RKO (cell line): ENCODE measurements at regions not wholly inside any gene's neighbourhood (a gene's known extent, or its start where the extent isn't known, plus 50 kb on each side); places are given as distances from the start of the nearest gene placed in this dataset.
A peak's percentile ranks its signal among the peaks of the same experiment; 100 is the strongest.
"Not testable (repeated sequence)": the region's sequence is repeated elsewhere in the genome, so short reads cannot be mapped to it uniquely, and the experiment has no call there.

Experiments used
- DNase-seq: peaks from one replicate; pipeline ENCODE4 v3.0.0-alpha.2; 2016; ENCODE audit warnings: low spot score

DNA sequence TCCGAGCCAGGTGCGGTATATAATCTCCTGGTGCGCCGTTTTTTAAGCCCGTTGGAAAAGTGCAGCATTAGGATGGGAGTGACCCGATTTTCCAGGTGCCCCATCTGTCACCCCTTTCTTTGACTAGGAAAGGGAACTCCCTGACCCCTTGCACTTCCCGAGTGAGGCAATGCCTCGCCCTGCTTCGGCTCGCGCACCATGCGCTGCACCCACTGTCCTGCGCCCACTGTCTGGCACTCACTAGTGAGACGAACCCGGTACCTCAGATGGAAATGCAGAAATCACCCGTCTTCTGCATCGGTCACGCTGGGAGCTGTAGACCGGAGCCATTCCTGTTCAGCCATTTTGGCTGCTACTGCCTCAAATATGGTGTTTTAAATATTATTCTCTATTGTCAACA lies 198.0 kb downstream of the MEIS1 start:
- not testable (repeated sequence) for DNase-seq

DNA sequence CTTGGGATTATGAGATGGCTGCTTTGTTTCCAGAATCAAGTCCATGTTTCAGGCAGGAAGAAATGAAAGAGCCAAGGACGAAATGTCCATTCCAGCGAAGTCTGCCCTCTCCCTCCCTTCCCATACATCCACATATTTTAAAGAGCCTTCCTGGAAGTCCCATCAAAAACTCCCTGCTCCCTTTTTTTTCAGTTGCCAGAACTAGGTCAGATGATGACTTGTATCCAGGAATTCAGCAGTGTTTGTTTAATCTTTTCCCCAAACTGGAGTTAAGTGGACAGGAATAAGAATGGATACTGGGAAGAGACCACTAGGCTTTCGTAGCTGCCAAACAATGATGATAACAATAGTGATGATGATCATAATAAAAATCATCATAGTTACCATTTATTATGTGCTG lies 198.7 kb downstream of the MEIS1 start:
- no peak for DNase-seq

DNA sequence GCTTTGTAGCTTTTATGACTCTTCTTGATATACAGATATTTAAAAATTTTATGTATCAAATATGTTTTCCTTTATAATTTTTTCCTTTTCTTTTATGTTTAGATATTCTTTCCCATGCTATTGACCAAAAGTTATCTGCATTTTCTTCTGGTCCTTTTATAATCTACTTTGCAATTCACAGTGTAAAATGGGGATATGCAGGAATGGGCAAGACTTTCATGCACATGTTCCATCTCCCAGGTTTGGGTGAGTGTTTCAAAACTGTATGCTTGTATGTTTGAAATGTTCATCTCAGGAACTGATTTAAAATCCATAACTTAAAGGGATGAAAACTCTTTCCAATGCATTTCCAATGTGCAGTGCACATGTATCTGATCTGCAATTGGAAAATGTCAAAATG lies 199.9 kb downstream of the MEIS1 start:
- DNase-seq, result no peak

DNA sequence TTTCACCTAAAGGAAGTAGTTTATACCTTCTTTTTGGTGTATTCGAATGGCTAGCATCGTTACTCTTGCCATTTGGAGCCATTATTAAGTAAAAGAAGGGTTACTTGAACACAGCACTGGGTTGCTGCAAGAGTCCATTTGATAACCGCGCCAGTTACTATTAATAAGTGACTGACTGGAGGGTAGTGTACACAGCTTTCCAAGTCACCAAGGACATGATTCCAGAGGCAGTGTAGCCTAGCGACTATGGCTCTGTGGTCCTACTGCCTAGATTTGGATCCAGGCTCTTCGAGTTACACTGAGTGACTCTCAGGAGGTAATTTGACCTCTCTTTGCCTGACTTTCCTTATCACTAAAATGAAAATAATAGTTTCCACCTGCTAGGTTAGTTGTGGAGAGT lies 206.8 kb downstream of the MEIS1 start:
- DNase-seq, result no peak

DNA sequence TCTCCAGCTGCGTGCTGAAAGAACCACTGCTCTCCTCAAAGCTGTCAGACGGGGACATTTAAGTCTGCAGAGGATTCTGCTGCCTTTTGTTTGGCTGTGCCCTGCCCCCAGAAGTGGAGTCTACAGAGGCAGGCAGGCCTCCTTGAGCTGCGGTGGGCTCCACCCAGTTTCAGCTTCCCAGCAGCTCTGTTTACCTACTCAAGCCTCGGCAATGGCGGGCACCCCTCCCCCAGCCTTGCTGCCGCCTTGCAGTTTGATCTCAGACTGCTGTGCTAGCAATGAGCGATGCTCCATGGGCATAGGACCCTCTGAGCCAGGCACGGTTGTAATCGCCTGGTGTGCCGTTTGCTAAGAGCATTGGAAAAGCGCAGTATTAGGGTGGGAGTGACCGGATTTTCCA lies 213.2 kb downstream of the MEIS1 start:
- not testable (repeated sequence) for DNase-seq

DNA sequence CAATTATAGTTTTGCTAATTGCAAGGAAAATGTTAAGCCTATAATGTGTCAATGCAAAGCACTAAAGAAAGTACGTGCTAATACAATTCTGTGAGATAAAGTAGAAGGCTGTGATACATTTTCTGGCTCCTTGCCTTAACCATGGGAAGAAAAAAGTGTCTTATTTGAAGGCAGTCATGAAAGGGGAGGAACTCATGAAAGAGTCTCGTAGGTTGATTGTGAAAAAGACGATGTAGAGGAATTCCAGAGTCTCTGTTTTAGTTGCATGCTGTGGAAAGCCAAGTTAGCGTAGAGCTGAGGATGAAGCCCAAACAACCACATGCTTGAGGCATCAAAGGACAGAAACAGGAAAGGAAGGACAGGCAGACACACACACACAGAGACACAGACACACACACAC lies 214.1 kb downstream of the MEIS1 start:
- DNase-seq, result no peak

DNA sequence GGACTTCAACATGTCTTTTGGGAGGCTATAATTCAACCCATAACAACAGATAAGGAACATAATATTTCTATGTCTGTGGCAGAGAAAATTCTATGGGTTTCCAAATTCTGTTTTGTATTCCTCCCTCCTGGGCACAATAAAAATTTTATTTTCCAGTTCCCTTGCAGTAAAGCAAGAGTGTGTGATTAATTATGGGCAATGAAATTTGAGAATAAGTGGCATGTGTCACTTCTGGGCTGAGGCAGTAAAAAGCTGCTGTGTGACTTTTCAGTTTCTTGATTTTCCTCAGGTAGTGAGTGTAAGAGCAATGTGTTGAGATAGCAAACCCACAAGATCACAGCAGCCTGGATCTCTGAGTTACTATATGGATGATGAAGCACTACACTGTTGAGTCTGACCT lies 216.4 kb downstream of the MEIS1 start:
- DNase-seq, result no peak

DNA sequence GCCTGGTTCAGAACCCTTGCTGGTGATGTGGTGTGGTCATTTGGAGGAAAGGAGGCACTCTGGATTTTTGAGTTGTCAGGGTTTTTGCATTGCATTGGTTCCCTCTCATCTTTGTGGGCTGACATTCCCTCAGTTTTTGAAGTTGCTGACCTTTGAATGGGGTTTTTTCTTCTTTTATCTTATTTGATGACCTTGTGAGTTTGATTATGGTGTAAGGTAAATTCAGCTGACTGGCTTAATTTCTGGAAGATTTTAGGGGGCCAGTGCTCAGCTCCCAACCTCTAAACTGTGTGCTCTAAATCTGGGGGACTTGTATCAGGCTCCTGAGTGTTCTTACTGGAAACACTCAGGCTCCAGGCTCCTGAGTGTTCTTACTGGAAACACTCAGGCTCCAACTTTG lies 225.9 kb downstream of the MEIS1 start:
- DNase-seq, result no peak

DNA sequence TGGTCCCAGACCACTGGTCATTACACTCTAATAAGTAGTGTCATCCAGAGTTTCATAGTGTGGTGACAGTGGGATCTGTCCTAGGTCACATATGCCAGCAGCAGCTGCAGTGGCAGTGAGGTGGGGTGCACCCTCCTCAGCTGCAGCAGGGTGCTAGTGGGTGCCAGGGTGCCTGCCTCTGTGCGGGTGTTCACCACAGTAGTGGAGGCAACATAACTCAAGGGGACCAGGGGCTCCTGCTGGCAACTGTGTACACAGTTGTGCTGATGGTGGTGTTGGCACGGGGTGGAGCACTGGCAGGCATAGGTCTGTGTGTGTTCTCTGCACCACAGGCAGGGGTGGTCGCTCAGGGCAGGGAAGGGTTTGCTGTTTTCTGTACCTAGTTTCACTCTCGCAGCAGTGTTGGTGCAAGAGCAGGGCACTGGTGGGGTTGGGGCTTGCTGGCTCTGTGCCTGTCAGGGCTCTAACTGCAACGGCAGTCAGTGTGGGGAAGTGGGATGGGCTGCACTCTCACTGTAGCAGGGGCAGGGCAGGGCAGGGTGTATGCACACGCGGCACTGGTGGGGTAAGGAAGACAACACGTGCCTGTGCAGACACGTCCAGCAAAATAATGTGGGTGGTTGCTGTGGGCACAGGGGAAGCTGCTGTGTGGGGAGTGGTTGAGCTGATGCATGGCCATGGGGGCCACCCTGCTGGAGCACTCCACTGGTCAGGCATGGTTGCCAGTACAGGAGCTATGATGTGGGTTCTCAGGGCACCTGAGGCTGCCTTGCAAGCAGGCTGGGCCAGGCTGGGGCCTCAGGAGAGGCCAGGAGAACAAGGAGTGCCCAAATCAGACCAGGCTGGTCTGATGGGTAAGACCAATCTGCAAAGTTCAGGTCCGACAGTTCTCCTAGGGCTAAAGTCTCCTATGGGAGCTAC lies 226.6 kb downstream of the MEIS1 start:
- no peak for DNase-seq

DNA sequence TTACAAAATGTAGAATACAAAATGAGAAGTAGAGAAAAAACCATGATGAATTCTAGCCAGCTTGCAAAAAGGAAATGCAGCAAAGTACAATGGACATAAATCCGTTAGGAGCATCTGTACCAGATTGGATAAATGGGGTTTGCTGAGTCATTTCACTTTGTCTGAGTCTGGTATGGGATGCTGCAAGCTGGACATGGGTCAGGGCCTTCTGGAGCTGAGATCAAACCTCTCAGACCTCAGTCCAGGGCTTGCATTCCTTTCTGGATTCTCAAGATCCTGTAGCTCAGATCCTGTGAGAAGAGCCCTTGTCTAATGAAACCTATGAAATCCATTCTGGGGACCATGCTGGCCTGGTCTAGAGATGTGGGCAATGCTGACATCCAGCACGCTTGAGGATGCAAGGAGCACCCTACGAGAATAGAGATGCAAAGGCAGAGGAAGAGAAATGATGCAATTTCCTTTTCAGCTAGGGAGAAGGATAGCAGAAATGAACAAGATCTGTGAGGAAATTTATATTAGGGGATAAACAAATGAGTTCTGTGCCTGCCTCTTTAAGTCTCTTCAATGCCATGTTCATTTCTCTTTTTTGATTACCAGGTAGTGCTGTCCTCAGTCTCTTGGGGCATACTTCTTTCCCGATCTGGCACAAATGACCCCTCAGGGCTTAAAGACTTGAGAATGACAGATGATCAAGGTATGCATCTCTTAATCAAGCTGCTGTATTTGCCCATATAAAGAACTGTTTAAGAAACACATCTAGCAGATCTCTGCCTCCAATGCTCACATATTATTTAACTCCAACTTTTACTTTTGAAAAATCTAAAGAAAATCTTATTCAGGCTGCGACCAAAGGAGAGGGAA lies 230.4 kb downstream of the MEIS1 start:
- no peak for DNase-seq

DNA sequence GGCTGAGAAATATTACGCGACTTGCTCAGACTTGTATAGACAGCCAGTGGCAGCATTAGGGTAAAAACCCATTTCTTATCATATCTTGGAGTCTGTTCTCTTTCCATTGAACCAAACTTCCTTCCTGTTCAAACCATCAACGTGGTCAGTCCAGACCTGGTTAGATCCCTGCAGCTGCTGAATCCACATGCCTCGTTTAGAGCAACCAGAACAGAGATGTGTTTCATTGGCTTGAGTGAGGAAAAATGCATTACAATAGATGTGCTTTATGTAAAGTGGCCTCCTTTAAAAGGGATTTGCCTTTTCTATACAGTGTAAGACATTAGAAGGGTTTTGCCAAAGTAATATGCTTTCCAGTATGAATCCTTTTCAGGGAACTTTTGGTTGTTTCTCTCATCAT lies 232.4 kb downstream of the MEIS1 start:
- DNase-seq, result no peak

DNA sequence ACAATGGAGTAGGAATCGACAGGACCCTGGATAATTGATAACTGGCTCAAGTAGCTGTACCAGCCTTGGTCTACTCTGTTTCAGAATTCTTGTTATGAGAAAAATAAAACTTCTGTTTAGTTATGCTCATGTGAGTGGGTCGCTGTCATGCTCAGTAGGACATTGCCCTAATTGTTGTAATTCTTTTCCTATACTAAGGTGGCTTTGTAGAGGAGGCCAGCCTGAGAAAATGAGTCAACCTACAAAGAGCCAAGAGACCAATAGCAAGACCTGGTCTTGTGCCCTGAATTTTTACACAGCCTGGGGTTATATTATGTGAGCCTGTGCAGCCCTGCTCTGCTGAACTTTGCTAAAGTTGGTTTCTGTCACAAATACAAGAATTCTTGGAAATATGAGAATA lies 238.4 kb downstream of the MEIS1 start:
- no peak for DNase-seq

DNA sequence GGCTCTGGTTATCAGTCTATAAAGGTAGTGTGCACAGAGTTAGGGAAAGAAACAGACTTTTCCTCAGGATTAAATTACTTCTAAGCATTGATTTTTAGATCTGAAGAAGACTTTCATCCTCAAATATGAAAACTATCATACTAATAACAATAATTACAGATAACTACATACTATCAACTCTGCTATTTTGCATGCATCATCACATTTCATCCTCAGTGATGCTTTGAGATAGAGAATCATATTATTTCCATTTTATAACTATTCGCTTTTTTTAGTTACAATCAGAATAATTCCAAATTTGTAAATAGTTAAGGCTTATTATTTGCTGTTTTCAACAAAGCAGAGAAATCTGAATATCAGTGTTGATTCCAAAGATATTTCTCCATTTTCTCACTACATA lies 239.2 kb downstream of the MEIS1 start:
- DNase-seq, result no peak

DNA sequence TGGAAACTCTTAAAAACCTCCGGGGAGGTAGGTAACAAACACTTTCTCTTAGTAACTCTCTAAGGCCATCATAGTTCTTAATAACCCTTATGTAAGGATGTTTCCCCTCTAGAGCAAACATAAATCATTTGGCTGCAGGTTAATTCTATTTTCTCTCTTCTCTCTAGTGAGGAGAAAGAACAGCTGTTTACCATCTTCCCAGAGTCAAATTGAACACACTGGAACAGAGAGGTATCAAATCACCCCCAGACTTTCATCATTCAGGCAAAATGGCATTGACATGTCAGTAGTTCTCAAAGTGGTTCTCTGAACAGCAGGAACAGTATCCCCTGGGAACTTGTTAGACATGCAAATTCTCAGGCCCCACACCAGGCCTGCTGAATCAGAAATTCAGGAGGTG lies 240.7 kb downstream of the MEIS1 start:
- DNase-seq, result no peak

DNA sequence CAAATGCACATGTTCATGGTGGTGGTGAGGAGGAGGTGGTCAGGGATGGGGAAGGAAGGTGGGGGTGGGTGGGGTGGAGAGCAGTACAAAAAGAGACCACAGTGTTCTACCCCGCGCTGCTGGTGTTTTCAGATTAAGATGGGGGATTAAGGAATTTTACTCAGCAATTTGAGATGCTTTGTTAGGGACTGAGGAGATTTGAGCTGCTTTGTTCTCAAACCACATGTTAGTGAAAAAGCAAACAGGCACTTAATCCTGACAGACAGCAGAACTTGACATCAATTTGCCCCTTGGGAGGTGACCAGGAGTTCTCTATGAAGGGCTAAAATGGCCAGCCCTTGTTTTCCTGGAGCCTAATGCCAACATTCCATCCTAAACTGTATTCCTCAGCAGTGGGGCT lies 244.5 kb downstream of the MEIS1 start:
- DNase-seq, result no peak

DNA sequence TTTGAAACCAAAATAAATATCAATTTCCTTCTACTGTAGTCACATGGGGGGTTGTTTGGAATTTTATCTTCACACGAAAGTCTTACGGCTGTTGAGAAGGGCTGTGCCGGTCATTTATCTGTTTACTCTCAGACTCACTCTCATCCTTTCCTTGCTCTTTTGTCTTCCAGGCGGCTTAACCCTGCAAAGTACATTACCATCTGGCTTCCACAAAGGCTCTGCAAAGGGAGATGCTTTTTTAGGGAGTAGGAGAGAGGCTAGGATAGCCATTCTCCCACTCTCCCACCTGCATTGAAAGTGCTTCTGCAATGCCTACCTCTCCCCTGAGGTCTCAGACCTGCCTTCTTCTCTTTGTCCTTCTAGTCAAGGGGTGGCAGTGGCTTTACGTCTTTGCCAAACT lies 247.6 kb downstream of the MEIS1 start:
- DNase-seq, result no peak

DNA sequence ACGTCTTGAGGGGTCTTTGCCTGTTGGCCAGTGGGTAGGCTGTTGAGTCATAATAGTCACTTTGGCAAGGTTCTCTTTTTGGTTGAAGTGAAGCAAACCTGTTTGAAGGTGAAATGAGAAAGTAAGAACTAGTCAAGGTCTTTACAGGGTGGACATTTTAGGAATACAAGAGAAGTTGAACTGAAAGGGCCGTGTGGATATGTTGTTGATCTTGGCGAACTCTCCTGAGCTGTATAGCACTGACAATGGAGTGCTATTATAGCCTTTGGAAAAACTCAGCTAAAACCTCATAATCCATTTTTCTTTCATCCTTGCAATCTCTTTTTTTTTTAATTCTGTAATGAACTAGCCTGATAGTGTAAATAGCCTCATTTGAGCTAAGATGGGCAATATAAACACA lies 248.1 kb downstream of the MEIS1 start:
- no peak for DNase-seq

DNA sequence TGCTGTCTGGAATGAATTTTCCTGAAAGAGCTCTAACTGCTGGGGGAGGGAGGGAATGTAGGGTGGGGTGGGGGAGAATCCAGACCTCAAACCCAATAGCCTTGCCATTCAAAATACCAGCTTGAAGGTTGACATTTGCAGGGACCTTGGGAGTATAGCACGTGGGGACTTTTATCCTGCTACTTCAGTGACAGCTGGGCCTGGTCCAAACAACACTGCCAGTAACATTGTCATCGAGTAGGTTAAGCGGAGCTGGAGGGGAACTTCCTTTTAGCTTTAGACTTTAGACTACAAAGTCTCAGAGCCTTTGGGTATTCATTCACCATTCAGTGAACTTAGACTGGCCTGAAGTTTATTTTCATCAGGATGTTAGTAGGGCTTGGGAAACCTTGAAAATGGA lies 248.7 kb downstream of the MEIS1 start:
- no peak for DNase-seq

DNA sequence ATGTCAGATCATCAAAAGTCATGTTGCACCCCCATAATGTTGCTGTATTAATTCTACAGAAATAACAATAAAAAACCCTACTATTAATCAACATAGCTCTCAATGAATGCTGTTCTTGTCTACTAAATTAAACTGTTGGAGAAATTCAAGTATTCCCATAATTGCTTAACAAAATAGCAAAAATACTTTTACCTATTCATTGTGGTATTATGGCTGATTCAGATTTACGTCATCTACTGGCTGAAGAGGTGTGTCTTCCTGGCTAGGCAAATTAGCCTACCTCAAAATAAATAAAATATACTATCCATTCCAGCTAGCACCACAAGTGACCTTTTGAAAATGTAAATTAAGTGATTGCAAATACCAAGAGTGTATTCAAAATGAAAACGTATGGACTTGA lies 249.4 kb downstream of the MEIS1 start:
- no peak for DNase-seq

DNA sequence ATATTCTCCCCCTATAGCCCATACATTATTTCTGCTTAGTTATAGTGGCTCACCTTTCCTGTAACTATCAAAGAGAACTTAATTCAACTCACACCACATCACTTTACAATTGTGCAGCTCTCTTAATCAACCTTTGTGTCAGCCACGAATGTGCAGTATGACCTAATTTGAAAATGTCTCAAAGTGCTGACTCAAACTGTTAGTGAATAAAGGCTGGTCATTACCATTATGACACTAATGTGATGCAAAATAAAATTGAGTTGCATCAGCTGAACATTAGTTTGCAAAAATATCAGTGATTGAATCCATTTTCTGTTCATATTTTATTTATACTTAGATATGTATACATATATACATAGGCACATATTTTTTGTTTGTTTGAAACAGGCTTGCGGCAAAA lies 251.8 kb downstream of the MEIS1 start:
- DNase-seq, result peak; percentile 62

DNA sequence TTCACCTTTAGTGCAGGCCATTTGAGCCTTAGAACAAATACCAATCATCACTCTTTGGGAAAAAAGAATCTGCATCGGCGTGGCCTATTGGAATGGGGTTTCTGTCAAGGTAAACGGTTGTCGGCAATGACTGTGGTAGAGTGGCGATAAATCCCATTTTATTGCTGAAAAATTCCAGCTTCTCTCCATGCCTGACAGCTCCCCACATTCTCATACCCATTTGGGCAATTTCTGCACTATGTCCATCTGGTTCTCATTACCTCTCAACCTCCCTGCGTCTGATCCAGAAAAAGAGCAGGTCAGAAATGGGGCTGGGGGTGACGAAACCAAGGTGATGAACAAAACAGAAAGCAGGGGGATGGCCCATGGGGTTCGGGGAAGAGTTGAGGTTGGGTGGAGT lies 254.0 kb downstream of the MEIS1 start:
- no peak for DNase-seq

DNA sequence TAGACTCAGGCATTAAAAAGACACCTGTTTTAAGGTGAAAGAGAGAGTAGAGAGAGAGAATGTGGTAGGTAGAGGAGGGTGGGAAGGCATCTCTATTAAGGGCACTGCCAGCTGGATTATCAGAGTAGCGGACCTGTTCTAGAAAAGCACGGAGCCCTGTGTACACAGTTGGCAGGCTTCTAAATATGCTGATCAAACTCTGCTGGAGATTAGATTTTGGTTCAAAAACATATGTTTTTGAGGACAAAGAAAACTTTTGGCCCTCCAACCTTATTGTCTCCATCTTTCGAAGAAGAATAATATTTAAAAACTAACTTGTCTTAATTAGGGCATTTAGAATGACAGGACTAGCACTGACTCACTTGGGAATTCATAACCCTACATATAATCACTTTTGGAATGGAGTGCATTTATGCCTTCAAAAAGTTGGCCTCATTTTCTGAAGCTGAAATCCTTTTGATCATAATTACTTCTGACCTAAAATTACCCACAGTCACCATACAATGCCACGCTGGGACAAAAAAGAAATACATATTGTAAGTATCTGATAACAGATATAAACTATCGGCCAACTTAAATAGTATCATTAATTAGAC lies 254.6 kb downstream of the MEIS1 start:
- DNase-seq, result no peak
